LoVo (cell line): ENCODE measurements at regions not wholly inside any gene's neighbourhood (a gene's known extent, or its start where the extent isn't known, plus 50 kb on each side); places are given as distances from the start of the nearest gene placed in this dataset.
A peak's percentile ranks its signal among the peaks of the same experiment; 100 is the strongest.

ENCODE experiments used
- DNase-seq: peaks from one replicate; pipeline ENCODE4 v3.0.0-alpha.2; 2016; ENCODE audit warnings: low spot score

DNA sequence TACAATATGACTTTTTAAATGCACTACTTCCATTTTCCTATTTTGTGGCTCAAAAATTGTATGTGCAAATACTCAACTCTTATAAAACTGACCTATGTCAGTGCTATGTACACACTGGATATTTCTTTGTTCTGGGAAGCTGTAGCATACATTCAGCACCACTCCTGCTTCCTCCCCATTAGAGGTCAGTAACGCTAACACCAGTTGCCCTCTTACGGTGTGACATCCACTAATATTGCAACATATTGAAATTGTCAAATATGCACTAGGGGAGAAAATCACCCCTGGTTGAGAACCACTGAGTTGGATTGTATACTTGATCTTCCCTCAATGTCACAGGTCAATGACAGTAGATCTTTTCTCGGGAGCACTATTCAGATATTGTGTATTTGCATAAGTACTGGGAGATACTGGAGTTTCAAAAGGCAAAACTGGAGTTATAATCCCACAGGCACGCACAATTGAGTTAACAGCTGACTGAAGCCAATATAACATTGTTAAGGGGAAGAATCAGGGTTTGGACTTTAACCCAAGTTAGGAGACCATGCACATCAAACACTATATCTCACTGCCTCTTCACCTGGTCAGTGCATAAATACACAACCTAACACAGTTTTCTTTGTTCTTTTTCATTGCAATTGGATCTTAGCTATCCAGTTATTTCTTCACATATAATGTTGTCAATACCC lies 1276.5 kb upstream of the MIR17HG start:
- DNase-seq = no peak

DNA sequence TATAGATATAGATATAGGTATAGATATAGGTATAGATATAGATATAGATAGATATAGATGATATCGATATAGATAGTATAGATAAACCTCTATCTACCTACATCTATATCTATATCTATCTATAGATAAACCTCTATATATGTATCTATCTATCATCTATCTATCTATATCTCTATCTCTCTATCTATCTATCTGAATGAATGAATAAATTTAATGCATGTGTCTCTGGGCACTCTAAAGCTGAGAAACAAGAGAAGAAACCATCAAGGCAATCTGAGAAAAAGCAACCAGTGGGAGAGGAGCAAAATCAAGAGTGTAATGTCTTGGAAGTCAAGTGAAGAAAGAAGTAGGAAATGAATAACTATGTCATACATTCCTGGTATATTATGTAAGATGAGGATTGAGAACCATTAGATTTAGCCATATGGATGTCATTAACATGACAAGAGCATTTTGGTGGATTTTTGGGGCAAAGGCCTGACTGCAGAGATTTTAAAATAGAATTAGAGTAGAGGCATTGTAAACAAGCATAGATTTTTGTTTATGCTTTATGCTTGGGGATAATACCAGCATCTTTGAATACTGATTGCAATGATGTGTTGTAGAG lies 1262.7 kb upstream of the MIR17HG start:
- no peak for DNase-seq

DNA sequence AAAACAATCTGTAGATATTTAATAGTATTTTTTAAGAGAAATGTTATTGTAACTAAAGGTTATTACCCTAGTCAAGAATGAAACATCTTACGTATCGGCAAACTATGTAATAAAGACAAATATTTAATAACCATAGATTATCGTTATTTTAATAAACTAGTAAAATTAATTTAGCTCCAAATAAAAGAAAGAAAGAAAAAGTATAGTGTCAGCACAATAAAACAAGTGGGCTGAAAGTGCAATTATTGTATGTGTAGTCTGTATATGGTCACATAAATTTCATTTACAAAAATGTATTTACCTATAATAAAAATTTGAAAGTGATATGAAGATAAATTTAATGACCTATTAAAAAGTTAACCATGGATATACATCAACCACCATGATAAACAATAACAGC lies 1258.4 kb upstream of the MIR17HG start:
- DNase-seq = no peak

DNA sequence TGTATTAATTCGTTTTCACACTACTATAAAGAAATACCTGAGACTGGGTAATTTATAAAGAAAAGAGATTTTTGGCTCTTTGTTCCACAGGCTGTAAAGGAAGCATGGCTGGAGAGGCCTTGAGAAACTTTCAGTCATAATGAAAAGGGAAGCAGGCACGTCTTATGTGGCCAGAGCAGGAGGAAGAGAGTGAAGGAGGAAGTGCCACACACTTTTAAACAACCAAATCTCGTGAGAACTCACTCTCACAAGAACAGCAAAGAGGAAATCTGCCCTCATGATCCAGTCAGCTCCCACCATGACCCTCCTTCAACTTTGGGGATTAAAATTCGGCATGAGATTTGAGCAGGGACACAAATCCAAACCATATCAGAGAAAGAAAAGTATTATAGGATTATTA lies 1255.9 kb upstream of the MIR17HG start:
- DNase-seq = no peak

DNA sequence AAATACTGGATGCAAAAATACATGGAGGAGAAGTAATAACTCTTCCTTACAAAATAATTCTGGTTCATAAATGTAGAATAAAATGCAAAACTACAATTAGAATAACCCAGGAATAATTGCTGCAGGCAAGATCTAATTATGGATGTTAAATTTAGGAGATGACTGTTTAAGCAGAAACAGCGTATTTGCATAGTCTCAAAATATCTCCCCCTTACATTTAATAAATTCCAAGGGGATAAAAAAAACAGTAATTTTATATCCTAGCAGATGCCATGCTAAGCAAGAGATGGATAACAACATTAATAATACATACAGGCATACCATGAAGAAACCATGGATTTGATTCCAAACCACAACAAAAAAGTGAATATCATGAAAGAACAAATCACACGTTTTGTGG lies 1253.1 kb upstream of the MIR17HG start:
- DNase-seq = no peak

DNA sequence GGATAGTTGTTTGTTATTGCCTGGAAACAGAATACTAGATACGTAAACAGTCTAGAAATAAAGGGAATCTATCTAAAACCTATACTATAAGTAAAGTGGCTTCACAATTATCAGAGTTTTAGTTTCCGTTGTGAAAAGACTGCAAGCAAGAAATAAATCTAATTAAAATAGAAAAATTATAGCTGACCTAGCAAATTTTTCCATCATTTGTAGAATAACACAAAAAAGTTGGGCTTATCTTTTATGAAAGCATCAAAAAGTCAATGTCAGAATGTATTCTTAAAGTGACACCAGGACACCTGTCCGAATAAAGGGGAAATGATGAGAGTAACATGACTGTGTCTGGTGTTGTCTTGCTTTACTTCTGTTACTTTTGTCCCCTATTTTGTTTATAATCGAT lies 1248.9 kb upstream of the MIR17HG start:
- DNase-seq = no peak

DNA sequence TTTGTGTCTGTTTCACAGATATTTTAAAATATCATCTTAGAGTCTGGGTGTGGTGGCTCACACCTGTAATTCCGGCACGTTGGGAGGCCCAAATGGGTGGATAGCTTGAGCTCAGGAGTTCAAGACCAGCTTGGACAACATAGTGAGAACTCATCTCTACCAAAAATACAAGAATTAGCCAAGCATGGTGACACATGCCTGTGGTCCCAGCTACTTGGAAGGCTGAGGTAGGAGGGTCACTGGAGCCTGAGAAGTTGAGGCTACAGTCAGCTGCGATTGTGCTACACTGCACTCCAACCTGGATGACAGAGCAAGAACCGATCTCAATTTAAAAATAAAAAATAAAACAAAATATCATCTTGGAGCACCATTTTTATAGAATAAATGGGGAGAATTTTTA lies 1247.6 kb upstream of the MIR17HG start:
- DNase-seq = no peak

DNA sequence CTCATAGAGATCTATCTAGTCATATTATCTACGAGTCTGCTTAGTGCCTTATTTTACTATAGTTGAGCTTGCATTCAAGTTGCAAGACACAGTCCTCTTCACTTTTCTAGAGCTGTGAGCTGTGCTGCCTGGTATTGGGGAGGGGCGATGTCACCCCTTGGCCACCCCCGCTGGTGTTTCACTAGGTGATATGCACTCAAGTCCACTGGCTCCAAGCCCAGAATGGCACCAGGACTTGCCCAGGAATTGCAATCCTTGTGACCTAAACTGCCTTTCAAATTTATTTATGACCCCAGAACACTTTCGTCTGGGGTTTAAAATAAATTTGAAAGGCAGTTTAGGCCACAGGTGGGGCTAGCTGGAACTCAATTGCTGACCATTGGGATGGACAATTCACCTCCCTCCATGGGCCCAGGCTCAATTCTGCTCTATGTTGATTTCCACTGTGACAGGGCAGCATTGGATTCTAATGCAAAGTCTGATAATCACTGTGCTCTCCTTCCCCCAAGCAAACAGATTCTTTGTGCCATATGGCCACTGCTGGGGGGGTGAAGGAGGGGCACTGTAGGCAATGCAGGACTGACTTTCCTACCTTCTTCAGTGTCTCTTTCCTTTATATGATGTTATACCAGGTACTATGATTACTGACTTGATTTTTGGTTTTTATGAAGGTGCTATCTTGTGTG lies 1244.2 kb upstream of the MIR17HG start:
- no peak for DNase-seq

DNA sequence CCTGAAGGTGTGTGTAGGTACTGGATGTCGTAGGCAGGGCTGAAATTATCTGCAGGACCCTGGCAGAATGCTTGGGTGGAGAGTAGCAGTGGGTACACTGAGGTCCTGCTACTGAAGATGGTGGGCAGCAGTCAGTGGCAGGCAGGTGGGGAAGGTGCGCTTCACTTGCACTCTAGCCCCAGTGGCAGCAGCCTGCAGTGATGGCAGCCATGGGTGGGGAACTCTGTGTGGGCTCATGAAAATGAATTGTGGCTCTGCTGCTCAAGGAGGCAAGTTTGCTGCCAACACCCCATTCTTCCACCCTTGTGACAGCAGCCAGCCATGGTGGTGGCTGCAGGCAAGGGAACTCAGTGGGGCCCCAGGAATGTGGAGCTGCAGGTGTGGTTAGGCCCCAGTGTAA lies 1242.7 kb upstream of the MIR17HG start:
- no peak for DNase-seq

DNA sequence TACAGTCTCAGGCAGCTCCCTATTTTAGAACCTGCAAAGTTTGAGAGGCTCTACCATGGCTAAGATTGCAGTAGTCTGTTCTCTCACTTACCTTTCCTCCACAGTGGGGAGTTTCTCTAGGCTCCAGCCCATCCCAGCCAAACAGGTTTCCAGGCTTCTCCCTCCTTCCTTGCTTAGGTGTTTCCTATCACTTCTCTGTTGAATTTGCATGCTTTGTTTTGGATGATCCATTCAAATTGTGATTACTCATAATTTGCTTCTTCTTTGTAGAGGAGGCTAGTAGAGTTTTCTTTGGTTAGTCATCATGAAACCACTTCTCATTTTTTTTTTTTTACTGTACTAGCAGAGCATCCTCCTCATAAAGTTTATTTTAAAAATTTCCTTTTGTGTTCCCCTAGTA lies 1242.2 kb upstream of the MIR17HG start:
- peak; percentile 2 for DNase-seq

DNA sequence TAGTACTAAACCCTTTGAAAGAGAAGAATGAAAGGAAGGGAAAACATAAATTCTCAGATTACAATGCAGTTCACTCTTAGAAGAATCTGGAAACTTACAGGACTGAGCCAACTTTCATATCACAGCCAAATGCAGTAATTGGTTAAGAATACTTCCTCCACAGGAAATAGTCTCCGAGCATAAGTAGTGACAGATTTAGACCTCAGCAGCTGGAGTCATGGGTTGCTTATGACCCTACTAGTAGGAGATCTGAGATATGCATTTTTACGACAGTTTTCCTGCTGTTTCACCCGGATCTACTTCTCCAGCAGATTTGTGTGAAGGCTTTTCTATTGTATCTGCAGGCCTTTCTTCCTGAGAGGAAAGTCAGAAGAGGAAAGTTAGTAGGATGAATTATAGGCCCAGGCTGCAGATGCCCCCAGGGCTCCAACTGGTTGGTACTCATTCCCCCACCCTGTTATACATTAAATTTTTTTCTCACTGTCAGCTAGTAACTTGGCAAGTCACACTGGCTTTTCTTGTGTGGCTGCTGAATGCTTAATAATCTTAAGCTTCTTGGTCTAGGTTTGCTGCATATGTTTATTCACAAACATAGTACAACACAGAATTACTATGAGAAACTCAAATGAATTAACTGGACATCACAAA lies 1241.5 kb upstream of the MIR17HG start:
- DNase-seq = no peak

DNA sequence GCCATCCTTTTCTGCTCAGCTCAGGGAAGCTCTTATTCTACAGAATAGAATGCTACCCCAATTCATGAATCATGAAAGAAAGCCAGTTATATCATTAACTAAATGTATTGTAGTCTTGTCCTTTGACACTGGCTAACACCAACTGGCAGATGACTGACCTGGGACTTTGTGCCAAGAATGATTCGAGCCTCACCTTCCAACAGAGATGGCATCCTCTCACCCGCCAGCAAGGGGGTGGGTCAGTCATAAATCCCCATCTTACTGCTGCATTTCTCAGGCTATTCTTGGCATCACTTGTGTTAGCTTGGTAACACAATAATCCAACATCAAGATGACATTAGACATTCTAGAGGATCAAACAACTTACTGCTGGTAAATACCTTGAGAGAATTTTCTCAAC lies 1239.8 kb upstream of the MIR17HG start:
- no peak for DNase-seq

DNA sequence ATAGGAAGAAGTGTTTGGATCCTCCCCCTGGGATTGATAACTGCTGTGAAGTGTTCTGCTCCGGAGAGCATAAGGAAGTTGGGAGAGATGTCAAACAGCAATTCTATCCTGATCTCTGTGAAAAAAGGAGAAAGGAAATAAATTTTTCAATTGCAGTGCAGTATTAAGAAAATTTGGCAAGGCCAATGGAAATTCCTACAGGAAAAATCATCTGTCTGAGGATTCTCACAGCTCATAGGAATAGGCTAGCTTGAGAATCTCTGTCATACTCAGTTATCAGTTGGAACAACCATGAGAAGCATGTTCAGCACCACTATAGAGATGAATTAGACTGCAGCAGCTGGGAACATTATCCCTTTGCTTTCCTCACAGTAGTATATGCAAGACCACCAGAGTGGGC lies 1238.9 kb upstream of the MIR17HG start:
- DNase-seq = no peak

DNA sequence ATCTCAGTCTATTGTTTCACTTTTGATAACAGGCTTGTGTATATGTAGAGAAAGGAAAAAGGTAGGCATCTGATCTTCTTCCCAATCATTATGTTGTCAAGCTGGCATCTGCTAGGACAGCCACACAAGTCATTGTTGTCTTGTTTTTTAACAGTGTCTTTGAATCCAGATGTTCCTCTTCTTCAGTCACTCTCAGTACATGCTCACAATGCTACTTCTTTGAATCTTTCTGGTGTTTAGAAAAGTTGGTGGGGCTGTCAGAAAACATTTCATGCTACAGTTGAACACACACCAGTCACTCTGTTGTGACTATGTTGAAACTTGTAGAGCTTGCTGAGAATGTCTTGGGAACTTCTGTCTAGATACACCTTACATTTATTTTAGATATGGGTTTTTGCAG lies 1231.4 kb upstream of the MIR17HG start:
- DNase-seq = no peak

DNA sequence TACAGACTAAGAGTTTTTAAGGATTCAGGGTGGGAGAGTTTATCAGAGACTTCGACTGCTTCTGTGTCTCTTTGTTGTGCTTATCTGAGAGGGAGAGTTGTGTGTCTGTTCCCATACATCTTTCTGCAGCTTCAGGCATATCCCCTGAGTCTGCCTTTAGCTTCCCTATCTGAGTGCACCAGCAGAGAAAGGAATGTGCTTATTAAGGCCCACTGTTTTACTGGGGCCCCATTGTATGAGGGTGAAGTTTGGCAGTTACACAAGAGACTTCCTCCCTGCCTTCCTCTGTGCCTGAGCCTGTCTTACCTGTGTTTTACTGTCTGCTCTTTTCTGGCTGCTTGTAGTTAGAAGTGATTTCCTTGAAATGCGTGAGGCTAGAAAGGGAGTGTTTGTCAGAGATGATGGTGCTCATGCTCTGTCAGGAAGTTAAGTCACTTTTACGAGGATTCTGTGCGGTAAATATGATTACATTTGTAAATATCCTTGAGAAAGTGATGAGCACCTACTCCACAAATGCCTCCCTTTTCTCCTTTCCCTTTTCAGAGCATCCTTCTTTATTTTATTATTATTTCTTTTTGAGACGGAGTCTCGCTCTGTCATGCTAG lies 1228.9 kb upstream of the MIR17HG start:
- no peak for DNase-seq

DNA sequence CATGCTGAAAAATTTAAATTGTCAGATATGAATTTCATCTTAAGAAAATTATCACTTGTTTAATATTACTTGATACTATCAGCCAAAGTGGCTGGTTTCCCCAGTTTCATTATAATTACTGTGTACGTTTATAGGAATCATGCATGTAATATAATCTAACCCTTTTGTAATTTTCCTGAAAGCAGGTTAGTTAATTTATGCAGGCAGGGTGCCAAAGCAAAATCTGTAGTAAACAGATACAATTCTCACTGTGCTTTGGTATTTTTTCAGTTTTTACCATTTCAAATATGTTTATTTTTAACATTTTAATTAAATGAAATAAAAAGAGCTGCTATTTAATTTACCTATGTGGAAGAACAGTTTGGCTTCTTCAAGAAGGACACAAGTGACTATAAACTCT lies 1227.5 kb upstream of the MIR17HG start:
- no peak for DNase-seq

DNA sequence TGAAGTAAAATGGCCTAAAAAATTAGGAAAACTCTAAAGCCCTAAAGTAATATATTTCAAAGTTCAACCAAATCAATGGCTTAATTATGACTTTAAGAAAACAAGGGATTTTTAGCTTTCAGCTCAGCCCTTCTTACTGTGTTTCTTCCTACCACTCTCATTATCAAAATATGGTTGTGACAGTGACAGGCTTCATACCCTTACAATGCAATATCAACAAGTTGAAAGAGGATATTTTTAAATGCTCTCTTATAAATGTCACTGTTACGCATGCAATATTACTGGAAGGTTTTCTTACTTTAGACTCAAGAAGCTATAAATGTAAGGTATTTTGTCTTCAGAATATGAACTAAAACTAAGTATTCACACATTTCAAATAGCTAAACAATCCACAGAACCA lies 1225.7 kb upstream of the MIR17HG start:
- DNase-seq = no peak

DNA sequence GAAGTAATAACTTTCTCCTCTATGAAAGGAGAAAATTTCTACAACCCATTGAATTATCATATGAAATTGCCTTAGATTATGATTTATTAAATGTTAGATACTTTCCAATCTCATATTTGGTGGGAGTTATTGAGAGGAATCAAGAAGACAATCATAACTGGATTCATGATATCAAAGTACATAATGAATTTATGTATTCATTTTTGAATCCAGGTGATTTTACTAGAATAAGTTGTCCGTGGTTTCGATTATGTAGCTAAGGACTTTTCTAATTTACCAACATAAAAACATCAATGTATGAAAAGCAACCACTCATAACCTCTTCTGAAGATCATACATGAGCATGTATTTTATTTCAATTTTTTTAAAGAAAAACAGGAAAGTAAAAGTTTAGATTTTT lies 1225.0 kb upstream of the MIR17HG start:
- DNase-seq = no peak

DNA sequence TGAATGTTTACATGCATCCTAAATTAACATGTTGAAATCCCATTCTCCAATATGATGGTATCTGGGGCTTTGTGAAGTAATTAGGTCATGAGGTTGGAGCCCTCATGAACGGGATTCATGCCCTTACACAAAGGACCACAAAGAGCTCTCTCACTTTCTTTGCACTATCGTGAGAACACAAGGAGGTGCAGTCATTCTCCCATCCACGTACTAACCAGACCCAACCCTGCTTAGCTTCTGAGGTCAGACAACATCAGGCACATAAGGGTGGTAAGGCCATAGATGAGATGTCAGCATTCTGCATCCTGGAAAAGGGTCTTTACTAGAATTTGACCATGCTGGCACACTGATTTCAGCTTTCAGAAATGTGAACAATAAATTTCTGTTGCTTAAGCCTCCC lies 1211.9 kb upstream of the MIR17HG start:
- no peak for DNase-seq

DNA sequence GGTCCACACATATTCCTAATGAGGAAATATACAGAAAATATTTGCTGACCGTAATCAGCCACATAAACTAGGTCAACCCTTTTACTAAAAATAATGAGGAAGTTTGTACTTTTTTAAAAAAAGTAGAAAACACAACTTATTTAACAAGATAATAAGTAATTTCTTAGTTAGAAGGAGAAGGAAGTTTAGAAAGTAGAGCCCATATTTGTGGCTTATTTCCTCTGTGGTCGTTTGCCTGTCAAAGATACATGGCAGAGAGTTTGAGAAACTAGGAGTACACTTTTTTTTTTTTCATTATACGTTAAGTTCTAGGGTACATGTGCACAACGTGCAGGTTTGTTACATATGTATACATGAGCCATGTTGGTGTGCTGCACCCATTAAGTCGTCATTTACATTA lies 1205.2 kb upstream of the MIR17HG start:
- no peak for DNase-seq

DNA sequence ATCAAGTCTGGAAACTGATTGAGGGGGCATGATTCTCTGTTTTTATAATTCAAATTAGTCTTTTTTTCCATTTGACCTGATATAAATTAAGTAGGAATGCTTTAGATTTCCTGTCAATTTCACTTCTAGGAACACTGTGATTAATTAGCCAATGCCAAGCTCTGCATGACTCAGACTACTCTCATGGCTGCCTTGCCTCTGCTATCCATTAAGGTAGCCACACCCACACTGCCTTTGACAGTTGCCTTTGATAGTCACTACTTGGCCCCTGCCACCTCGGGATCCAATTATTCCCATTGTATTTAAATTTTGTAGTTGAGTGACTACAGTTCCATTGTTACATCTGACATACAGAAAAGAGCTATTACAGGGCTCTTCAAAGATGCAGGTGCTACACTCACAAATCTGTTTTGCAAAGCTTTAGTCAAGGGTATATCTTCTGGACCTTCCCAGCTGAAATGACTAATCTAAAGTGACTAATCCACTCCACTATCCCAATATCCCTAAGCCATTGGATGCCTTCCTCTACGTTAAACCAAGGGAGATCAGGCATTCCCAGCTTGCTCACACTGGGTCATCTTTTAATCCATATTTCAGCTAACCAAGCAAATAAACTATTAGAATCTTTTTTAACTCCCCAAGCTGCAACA lies 1193.1 kb upstream of the MIR17HG start:
- DNase-seq = no peak

DNA sequence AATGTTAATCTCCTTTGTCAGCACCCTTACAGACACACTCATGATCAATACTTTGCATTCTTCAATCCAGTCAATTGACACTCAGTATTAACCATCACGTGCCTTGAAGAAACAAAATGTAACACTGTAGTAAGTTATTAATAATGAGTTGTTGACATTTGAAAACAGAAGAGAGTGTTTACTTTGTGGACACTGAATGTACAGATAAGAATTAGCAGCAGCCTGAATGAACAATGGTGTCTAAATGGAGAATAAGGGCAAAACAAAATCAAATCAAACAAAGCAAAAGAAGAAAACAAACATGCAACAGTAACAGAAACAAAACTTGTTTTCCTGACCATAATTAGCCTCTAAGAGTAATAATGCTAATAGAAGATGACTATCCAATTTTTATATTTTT lies 1191.1 kb upstream of the MIR17HG start:
- DNase-seq = no peak
